Activated CD8-positive, alpha-beta memory T cell treated with anti-CD3 and anti-CD28 coated beads, Interleukin-2, amount 10 ng/mL, durations not matched to agents 7 days and 5 days (primary cell): ENCODE measurements at regions not wholly inside any gene's neighbourhood (a gene's known extent, or its start where the extent isn't known, plus 50 kb on each side); places are given as distances from the start of the nearest gene placed in this dataset.
A peak's percentile ranks its signal among the peaks of the same experiment; 100 is the strongest.

Experiments used
- ATAC-seq: fragments of 150-1000 bp; cut with Tn5 transposase; one replicate; pipeline ENCODE4 v1.10.0; 2021; ENCODE audit warnings: moderate library complexity
- CTCF ChIA-PET: fragments of 350-600 bp; sonication (Branson Sonifier 250); formaldehyde crosslinking; loops from one replicate; lab custom pipeline; 2021; ENCODE audit warnings: antibody characterized with exemption; lab: Charles Lee
- DNase-seq: peaks from one replicate; pipeline ENCODE4 v3.0.0-alpha.2; 2020
- H3K27ac Mint-ChIP-seq: one replicate; pipeline ENCODE4 v1.8.0; 2021; ENCODE audit warnings: mild to moderate bottlenecking, mixed read lengths
- H3K27me3 Mint-ChIP-seq: one replicate; pipeline ENCODE4 v1.8.0; 2021; ENCODE audit warnings: mixed read lengths
- H3K36me3 Mint-ChIP-seq: one replicate; pipeline ENCODE4 v1.8.0; 2021; ENCODE audit warnings: mild to moderate bottlenecking, mixed read lengths
- H3K4me1 Mint-ChIP-seq: one replicate; pipeline ENCODE4 v1.8.0; 2021; ENCODE audit warnings: mixed read lengths
- H3K4me3 Mint-ChIP-seq: one replicate; pipeline ENCODE4 v1.8.0; 2021; ENCODE audit warnings: mild to moderate bottlenecking, moderate library complexity, mixed read lengths
- H3K9me3 Mint-ChIP-seq: one replicate; pipeline ENCODE4 v1.8.0; 2022; ENCODE audit warnings: low read depth, mixed read lengths

DNA sequence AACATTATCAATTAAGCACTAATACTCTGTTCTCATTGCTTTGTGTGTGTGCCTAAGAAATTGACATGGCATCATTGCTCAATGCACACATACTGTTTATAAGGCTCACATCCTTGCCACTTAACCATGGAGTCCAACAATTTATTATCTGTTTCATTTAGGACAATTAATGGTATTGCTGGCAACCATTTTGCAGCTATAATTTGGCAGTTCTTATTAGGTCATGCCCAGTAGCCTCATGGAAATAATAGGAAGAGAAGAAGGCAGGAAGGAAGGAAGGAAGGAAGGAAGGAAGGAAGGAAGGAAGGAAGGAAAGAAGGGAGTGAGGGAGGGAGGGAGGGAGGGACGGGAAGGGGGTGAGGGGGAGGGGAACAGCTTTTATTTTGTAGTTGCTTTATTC lies 285.5 kb upstream of the SLC24A2 start:
- H3K9me3 Mint-ChIP-seq, result peaks cover 2% of the 10 kb centered on the region
- CTCF ChIA-PET, result interaction anchor here (1.4 kb wide), 1 partner anchor 25 kb away, joined by 3 read pairs; no protein-coding TSS in a partner anchor
- peaks cover 2% of the 10 kb centered on the region for H3K36me3 Mint-ChIP-seq

DNA sequence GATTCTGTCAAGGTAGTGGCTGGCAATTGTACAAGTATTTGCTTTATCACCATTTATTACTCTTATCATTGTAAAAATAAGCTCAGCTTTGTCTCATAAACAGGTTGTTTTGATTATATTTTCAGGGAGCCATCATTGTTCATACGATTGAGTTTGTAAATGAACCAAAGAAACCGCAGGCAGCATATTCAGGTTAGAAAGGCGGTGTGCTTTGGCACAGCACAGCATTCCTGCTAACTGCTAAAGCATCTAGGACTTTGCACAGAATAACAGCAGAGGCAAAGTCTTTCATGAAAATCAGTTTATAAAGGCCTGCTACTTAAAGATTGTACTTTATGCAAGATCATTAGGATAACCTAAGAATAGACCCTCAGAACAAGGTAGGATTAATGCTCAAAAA lies 281.5 kb upstream of the SLC24A2 start:
- no peaks in the 10 kb centered on the region for H3K27me3 Mint-ChIP-seq
- CTCF ChIA-PET, result no interaction called here
- H3K27ac Mint-ChIP-seq, result no peak overlapping the region
- H3K4me1 Mint-ChIP-seq, result peaks cover 6% of the 10 kb centered on the region
- ATAC-seq (no peak), DNase-seq (no peak)
- peaks cover 2% of the 10 kb centered on the region for H3K36me3 Mint-ChIP-seq
- H3K4me3 Mint-ChIP-seq, result no peak overlapping the region
- peaks cover 2% of the 10 kb centered on the region for H3K9me3 Mint-ChIP-seq

More for the DNA sequence above, 285.5 kb upstream of the SLC24A2 start:
- H3K4me3 Mint-ChIP-seq, result no peak overlapping the region
- DNase-seq (no peak), ATAC-seq (no peak)
- peaks cover 6% of the 10 kb centered on the region for H3K27me3 Mint-ChIP-seq
- no peak overlapping the region for H3K27ac Mint-ChIP-seq
- no peaks in the 10 kb centered on the region for H3K4me1 Mint-ChIP-seq

DNA sequence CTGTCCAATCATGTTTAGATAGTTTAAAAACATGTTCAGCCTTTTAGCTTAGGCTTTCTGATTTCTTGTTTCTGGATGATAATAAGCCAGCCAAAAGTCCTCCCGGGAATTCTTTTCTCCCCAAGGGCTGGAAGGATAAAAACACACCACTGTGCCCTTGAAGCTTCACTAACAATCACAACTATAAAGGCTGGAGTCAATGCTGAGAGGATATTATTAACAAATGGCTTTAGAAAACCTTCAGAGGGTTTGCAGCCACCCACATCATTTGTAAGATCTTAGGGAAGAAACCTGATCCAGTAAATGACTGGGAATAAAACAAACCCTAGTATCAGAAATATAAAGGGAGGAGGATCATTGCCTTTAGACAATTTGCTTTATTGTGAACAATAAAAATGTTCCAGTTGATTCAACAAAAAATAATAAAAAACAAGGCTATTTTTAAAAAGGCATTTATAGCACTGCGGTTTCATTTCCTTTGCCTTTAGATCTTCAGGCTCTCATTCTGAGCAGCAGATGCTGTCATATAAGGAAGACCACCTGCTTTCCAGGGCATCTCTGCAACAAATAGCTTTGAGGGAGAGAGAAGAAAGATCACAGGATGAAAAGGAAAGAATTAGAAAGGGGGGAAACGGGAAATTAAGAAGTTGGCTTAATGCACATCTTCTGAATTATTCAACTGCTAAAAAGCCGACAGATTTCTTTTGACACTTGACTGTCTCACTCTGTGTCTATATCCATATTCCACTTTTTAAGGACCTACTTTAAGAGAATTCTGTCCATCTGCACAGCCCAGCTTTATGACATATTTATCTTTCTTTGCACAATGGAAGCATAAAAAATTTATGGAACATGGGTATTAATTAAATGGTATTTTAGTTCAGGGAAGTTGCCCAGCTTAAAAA lies 277.2 kb upstream of the SLC24A2 start:
- no peak overlapping the region for H3K4me3 Mint-ChIP-seq
- no peaks in the 10 kb centered on the region for H3K36me3 Mint-ChIP-seq
- CTCF ChIA-PET, result no interaction called here
- ATAC-seq (no peak), DNase-seq (no peak)
- H3K27me3 Mint-ChIP-seq, result no peaks in the 10 kb centered on the region
- peaks cover 2% of the 10 kb centered on the region for H3K9me3 Mint-ChIP-seq
- no peak overlapping the region for H3K27ac Mint-ChIP-seq
- H3K4me1 Mint-ChIP-seq, result peaks cover 12% of the 10 kb centered on the region

DNA sequence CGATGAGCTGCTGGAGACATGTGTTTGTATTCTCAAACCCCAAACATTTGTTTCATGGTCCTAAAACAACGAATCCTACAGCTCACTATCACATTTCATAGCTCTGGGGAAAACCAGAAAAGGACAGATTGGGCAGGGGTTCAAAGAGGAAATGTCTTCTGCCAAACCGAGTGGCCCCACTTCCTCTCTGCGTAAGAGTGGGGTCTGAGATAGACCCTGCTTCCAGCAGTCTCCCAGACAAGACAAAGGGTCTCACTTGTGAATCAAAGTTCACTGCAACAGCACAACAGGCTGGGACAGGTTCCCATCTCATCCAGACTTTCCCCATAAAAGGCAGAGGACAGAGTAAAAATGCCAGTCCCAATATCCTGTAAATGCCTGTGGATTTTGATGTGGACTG lies 276.2 kb upstream of the SLC24A2 start:
- Mint-ChIP-seq H3K9me3 (peaks cover 2% of the 10 kb centered on the region), H3K4me3 (no peak overlapping the region), H3K4me1 (peaks cover 12% of the 10 kb centered on the region), H3K36me3 (no peaks in the 10 kb centered on the region), H3K27ac (no peak overlapping the region), H3K27me3 (peaks cover 5% of the 10 kb centered on the region)
- CTCF ChIA-PET, result interaction anchor here (0.6 kb wide), 1 partner anchor 124 kb away, joined by 4 read pairs; no protein-coding TSS in a partner anchor
- no peak for DNase-seq
- ATAC-seq, result no peak

DNA sequence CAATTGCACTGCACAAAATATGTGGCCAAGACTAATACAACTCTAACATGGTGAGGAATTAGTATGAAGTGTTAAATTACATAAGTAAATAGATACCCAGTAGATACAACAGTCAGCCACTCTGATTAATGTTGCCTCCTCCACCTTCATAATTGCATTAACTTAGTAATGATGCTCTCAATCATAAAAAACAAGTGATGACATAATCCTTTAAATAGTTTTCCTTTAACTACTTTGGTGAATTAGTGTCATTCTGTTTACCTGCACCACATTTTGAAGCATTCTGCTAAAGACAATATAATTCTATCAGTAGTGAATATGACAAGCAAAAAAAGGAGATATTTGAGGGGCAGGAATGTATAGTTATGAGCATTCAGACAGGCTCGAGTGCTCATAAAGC lies 265.9 kb upstream of the SLC24A2 start:
- Mint-ChIP-seq H3K9me3 (no peaks in the 10 kb centered on the region), H3K27ac (no peak overlapping the region), H3K4me1 (no peaks in the 10 kb centered on the region), H3K36me3 (peaks cover 2% of the 10 kb centered on the region), H3K4me3 (no peak overlapping the region), H3K27me3 (peaks cover 12% of the 10 kb centered on the region)
- DNase-seq, result no peak
- CTCF ChIA-PET, result no interaction called here
- ATAC-seq, result no peak

DNA sequence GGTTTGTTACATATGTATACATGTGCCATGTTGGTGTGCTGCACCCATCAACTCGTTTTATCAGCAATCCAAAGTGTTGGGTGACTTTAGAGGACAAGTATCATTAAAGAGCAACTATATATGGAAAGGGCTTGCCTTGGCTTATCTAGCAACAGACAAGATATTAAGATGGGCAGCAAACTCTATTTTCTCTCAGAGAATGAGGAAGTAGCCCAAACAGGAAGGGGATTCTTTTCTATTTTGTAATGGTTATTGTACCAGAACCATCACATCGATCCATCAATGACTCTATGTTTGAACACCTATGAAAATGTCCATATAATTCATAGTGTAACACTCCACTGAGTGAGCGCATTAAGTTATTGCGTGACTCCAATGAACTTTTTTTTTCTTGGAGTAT lies 260.1 kb upstream of the SLC24A2 start:
- H3K27me3 Mint-ChIP-seq, result no peaks in the 10 kb centered on the region
- H3K36me3 Mint-ChIP-seq, result no peaks in the 10 kb centered on the region
- H3K27ac Mint-ChIP-seq, result no peak overlapping the region
- peaks cover 15% of the 10 kb centered on the region for H3K4me1 Mint-ChIP-seq
- no peak for ATAC-seq
- H3K4me3 Mint-ChIP-seq, result no peak overlapping the region
- no peak for DNase-seq
- CTCF ChIA-PET, result interaction anchor here (1.0 to 1.4 kb wide), 2 partner anchors 26 to 130 kb away, joined by 3 read pairs; no protein-coding TSS in a partner anchor
- H3K9me3 Mint-ChIP-seq, result no peaks in the 10 kb centered on the region

DNA sequence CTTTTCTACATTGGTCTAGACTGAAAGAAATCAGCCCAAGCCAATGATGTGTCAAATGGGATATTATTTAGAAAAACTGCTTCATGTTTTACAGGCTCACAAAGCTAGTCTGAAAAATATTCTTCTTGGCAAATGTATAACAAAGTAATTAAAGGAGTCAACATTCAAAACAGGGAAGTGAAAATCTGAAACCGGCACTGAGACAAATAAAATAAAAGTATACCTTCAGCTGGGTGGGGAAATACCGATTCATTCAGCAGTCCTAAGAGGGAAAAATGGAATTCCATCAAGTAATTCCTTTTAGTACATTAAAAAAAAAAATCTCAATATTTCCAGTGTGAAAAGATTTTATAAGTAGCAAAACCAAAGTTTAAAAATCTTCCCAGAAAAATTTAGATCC lies 259.6 kb upstream of the SLC24A2 start:
- DNase-seq (no peak), ATAC-seq (no peak)
- Mint-ChIP-seq H3K4me3 (no peak overlapping the region), H3K27ac (no peak overlapping the region), H3K4me1 (peaks cover 19% of the 10 kb centered on the region), H3K9me3 (no peaks in the 10 kb centered on the region), H3K27me3 (no peaks in the 10 kb centered on the region), H3K36me3 (peaks cover 2% of the 10 kb centered on the region)
- CTCF ChIA-PET, result interaction anchor here (1.4 kb wide), 1 partner anchor 130 kb away, joined by 3 read pairs; no protein-coding TSS in a partner anchor

DNA sequence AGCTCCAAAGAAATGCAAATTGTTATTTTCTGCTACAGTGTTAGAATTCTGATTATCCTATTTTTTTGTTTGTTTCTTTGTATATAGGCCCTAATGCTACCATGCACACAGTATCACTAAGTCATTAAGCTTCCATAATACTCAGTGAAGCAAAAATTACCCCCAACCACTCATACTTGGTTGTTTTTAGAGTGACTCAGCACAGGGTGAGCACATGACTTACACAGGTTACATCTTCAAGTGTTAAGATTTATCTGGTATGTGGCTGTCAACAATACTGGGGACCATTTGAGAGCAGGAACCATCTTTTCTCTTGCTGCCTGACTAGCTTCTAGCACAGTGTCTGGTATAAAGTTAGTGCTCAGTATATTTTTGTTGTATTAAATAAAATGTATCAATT lies 255.8 kb upstream of the SLC24A2 start:
- CTCF ChIA-PET, result interaction anchor here (1.3 kb wide), 1 partner anchor 580 kb away, joined by 3 read pairs; no protein-coding TSS in a partner anchor
- Mint-ChIP-seq H3K27ac (no peak overlapping the region), H3K4me3 (no peak overlapping the region), H3K9me3 (no peaks in the 10 kb centered on the region), H3K27me3 (no peaks in the 10 kb centered on the region), H3K36me3 (peaks cover 2% of the 10 kb centered on the region), H3K4me1 (peaks cover 39% of the 10 kb centered on the region)
- no peak for DNase-seq
- ATAC-seq, result no peak

DNA sequence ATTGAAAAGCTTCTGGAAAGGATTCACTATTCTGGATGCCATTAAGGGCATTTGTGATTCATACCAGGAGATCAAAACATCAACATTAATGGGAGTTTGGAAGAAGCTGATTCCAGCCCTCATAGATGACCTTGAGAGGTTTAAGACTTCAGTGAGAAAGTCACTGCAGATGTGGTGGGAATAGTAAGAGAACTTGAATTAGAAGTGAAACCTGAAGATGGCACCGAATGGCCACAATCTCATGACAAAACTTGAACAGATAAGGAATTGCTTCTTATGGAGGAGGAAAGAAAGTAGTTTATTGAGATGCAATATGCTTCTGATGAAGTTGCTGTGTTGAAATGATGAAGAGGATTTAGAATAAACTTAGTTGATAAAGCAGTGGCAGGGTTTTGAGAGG lies 254.6 kb upstream of the SLC24A2 start:
- ATAC-seq, result peak; percentile 34
- Mint-ChIP-seq H3K4me1 (peaks cover 39% of the 10 kb centered on the region), H3K9me3 (no peaks in the 10 kb centered on the region), H3K27ac (peak overlapping the region; percentile 90), H3K27me3 (no peaks in the 10 kb centered on the region), H3K36me3 (peaks cover 2% of the 10 kb centered on the region), H3K4me3 (peak overlapping the region; percentile 72)
- CTCF ChIA-PET, result interaction anchor here (1.3 to 1.4 kb wide), 3 partner anchors 28 to 567 kb away, joined by 3 to 4 read pairs (median 4); no protein-coding TSS in a partner anchor
- DNase-seq, result no peak

DNA sequence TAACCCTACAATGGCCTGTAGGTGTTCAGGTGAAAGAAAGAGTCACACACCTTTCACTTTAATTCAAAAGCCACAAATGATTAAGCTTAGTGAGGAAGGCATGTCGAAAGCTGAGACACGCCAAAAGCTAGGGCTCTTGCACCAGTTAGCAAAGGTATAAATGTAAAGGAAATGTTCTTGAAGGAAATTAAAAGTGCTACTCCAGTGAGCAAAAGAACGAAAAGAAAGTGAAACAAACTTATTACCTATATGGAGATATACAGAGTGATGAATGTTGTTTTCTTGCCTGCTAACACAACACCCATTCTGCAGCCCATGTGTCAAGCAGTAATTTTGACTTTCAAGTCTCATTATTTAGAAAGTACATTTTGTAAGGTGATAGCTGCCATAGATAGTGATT lies 254.2 kb upstream of the SLC24A2 start:
- H3K4me1 Mint-ChIP-seq, result peaks cover 39% of the 10 kb centered on the region
- H3K4me3 Mint-ChIP-seq, result peak overlapping the region; percentile 72
- peak; percentile 88 for ATAC-seq
- H3K36me3 Mint-ChIP-seq, result peaks cover 2% of the 10 kb centered on the region
- DNase-seq, result no peak
- CTCF ChIA-PET, result interaction anchor here (1.3 to 1.4 kb wide), 3 partner anchors 27 to 567 kb away, joined by 3 to 4 read pairs (median 4); no protein-coding TSS in a partner anchor
- no peaks in the 10 kb centered on the region for H3K9me3 Mint-ChIP-seq
- no peaks in the 10 kb centered on the region for H3K27me3 Mint-ChIP-seq
- H3K27ac Mint-ChIP-seq, result peak overlapping the region; percentile 90

DNA sequence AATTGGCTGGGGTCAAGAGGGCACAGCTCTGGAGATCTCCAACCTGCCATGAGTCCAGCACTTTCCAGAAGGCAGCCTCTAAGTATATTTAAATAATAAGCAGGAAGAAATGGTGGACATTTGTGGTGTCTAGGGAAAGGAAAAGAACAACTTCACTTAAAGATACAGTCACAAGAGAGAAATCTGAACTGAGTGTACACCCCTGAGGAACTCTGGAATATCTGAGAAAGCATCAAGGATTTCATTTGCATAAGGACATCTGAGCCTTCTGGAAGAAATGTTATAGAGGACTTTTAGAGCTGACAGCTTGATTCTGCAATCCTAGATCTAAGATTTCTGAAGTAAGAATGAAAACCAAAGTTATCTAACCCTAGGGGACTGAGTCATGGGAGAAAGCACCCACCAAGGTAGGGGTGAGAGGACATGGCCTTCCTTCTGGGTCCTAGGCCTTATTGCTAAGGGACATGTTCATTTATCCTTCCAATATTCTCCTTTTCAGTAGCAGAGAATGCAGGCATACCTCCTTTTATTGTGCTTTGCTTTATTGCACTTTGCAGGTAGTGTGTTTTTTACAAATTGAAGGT lies 253.4 kb upstream of the SLC24A2 start:
- Mint-ChIP-seq H3K27ac (peak overlapping the region; percentile 90), H3K36me3 (peaks cover 2% of the 10 kb centered on the region), H3K9me3 (no peaks in the 10 kb centered on the region), H3K4me1 (peaks cover 39% of the 10 kb centered on the region), H3K4me3 (no peak overlapping the region), H3K27me3 (no peaks in the 10 kb centered on the region)
- CTCF ChIA-PET, result interaction anchor here (1.3 to 1.4 kb wide), 3 partner anchors 26 to 568 kb away, joined by 3 to 4 read pairs (median 4); no protein-coding TSS in a partner anchor
- no peak for ATAC-seq
- DNase-seq, result no peak

DNA sequence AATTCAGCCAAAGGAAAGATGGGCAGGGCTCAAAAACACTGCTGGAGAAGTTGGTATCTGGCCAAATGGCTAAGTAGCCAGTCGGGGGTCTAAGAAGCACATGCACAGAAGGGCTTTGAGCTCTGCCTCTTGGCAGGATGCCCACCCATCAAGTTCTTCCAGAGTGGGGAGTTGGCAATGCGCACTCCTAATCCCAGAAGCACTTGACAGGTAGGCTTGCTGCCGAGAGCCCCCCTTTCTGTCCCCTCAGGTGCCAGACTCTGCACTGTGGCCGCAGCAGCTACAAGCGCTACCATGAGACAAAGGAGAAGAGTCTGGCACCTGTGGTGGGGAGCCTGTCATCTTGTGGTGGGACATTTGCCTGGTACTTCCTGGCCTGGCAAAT lies 252.9 kb upstream of the SLC24A2 start:
- H3K9me3 Mint-ChIP-seq, result no peaks in the 10 kb centered on the region
- H3K27ac Mint-ChIP-seq, result no peak overlapping the region
- peaks cover 39% of the 10 kb centered on the region for H3K4me1 Mint-ChIP-seq
- peaks cover 2% of the 10 kb centered on the region for H3K36me3 Mint-ChIP-seq
- CTCF ChIA-PET, result no interaction called here
- no peaks in the 10 kb centered on the region for H3K27me3 Mint-ChIP-seq
- DNase-seq (peak; percentile 43), ATAC-seq (no peak)
- H3K4me3 Mint-ChIP-seq, result no peak overlapping the region

DNA sequence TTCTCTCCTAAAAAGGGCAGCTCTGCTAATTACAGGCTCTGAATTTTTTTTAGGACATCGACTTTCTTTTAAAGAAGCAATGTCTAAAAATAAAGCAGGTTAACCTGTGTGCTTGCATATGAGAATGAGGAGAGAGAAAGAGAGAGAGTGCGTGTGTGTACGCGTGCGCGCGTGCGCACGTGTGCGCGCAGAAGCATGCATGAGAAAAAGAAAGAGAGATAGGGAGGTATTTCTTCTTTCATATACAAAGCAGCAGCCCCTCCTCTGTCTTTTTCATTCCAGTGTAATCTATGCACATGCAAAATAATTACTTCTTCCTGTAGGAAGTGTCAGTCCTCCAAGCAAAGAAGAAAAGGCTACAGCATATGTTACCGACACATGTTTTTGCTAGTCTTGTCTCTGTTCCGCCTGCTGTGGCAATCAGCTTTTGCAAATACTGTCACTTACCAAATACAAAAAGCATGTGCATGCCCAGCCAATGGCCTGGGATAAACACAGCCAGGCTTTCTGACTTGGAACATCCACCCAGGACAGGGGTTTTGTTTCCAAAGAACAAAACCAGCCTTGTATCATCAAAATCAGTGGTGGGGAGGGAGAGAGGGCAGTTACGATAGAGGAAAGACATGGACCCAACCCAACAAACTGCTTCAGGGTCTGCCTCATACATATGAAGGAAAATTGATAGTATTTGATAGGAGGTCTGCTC lies 252.3 kb upstream of the SLC24A2 start:
- DNase-seq (no peak), ATAC-seq (no peak)
- H3K4me1 Mint-ChIP-seq, result peaks cover 35% of the 10 kb centered on the region
- CTCF ChIA-PET, result no interaction called here
- H3K36me3 Mint-ChIP-seq, result peaks cover 2% of the 10 kb centered on the region
- no peaks in the 10 kb centered on the region for H3K27me3 Mint-ChIP-seq
- no peaks in the 10 kb centered on the region for H3K9me3 Mint-ChIP-seq
- H3K27ac Mint-ChIP-seq, result no peak overlapping the region
- H3K4me3 Mint-ChIP-seq, result no peak overlapping the region
